ENCODE measurements at regions not wholly inside any gene's neighbourhood (a gene's known extent, or its start where the extent isn't known, plus 50 kb on each side); places are given as distances from the start of the nearest gene placed in this dataset.

- H3K4me3 Mint-ChIP-seq (ENCODE audit: low read depth), result no peak overlapping the region
- peaks cover 5% of the 10 kb centered on the region for H3K4me1 Mint-ChIP-seq (ENCODE audit: low read depth)
- TF ChIP-seq CTCF (IDR thresholded peaks at IDR 0.05; ENCODE audit: unreplicated experiment), result no peak
- H3K9me3 Mint-ChIP-seq (ENCODE audit: low read depth), result no peaks in the 10 kb centered on the region
- H3K27me3 Mint-ChIP-seq, result no peaks in the 10 kb centered on the region
- no peak for DNase-seq (ENCODE audit: low spot score, unreplicated experiment)
- no peak overlapping the region for H3K27ac Mint-ChIP-seq
- H3K36me3 Mint-ChIP-seq (ENCODE audit: insufficient read depth), result no peaks in the 10 kb centered on the region
These were observed 1779.6 kb upstream of the PRR20A start for GRCh38 chr13:55361141-55361540.

- H3K27me3 Mint-ChIP-seq, result no peaks in the 10 kb centered on the region
- H3K36me3 Mint-ChIP-seq (ENCODE audit: insufficient read depth), result no peaks in the 10 kb centered on the region
- no peaks in the 10 kb centered on the region for H3K4me1 Mint-ChIP-seq (ENCODE audit: low read depth)
- no peak overlapping the region for H3K27ac Mint-ChIP-seq
- no peak for DNase-seq (ENCODE audit: low spot score, unreplicated experiment)
- H3K4me3 Mint-ChIP-seq (ENCODE audit: low read depth), result no peak overlapping the region
- no peaks in the 10 kb centered on the region for H3K9me3 Mint-ChIP-seq (ENCODE audit: low read depth)
- no peak for TF ChIP-seq CTCF (IDR thresholded peaks at IDR 0.05; ENCODE audit: unreplicated experiment)
These were observed 1774.0 kb upstream of the PRR20A start for GRCh38 chr13:55366676-55367075.

GRCh38 chr13:55394470-55394869 is 1746.2 kb upstream of the PRR20A start:
- DNase-seq (ENCODE audit: low spot score, unreplicated experiment), result no peak
- no peaks in the 10 kb centered on the region for H3K36me3 Mint-ChIP-seq (ENCODE audit: insufficient read depth)
- no peaks in the 10 kb centered on the region for H3K27me3 Mint-ChIP-seq
- TF ChIP-seq CTCF (IDR thresholded peaks at IDR 0.05; ENCODE audit: unreplicated experiment), result no peak
- no peaks in the 10 kb centered on the region for H3K4me1 Mint-ChIP-seq (ENCODE audit: low read depth)
- H3K27ac Mint-ChIP-seq, result no peak overlapping the region
- H3K4me3 Mint-ChIP-seq (ENCODE audit: low read depth), result no peak overlapping the region
- peaks cover 10% of the 10 kb centered on the region for H3K9me3 Mint-ChIP-seq (ENCODE audit: low read depth)

GRCh38 chr13:55402870-55403269 is 1737.8 kb upstream of the PRR20A start:
- H3K9me3 Mint-ChIP-seq (ENCODE audit: low read depth), result no peaks in the 10 kb centered on the region
- DNase-seq (ENCODE audit: low spot score, unreplicated experiment), result no peak
- H3K4me3 Mint-ChIP-seq (ENCODE audit: low read depth), result no peak overlapping the region
- no peaks in the 10 kb centered on the region for H3K36me3 Mint-ChIP-seq (ENCODE audit: insufficient read depth)
- no peaks in the 10 kb centered on the region for H3K27me3 Mint-ChIP-seq
- H3K27ac Mint-ChIP-seq, result no peak overlapping the region
- TF ChIP-seq CTCF (IDR thresholded peaks at IDR 0.05; ENCODE audit: unreplicated experiment), result no peak
- no peaks in the 10 kb centered on the region for H3K4me1 Mint-ChIP-seq (ENCODE audit: low read depth)

- DNase-seq (ENCODE audit: low spot score, unreplicated experiment), result no peak
- Mint-ChIP-seq H3K27me3 (no peaks in the 10 kb centered on the region), H3K27ac (peak overlapping the region; percentile 84), H3K4me1 (ENCODE audit: low read depth) (peaks cover 1% of the 10 kb centered on the region), H3K9me3 (ENCODE audit: low read depth) (no peaks in the 10 kb centered on the region), H3K4me3 (ENCODE audit: low read depth) (no peak overlapping the region), H3K36me3 (ENCODE audit: insufficient read depth) (no peaks in the 10 kb centered on the region)
- no peak for TF ChIP-seq CTCF (IDR thresholded peaks at IDR 0.05; ENCODE audit: unreplicated experiment)
These were observed 1736.7 kb upstream of the PRR20A start for GRCh38 chr13:55403887-55404487.
